Prostate gland (tissue), 2 donors: ENCODE measurements at regions not wholly inside any gene's neighbourhood (a gene's known extent, or its start where the extent isn't known, plus 50 kb on each side); places are given as distances from the start of the nearest gene placed in this dataset.

ENCODE experiments used
- POLR2A ChIP-seq: fragments of 450-650 bp; IDR thresholded peaks from one replicate; pipeline ENCODE4 v1.6.1; 2016; ENCODE audit warnings: antibody characterized with exemption, mild to moderate bottlenecking
- TF ChIP-seq, protein P1 (sequence below), 4 experiments: fragments of 200-600 bp in 2 of 4; fragments of 450-650 bp in 2 of 4; sonication (generic) in 2 of 4; IDR thresholded peaks; 1 replicate in 3 of 4; 2 replicates in 1 of 4; pipeline ENCODE4 v1.5.1; 2016 to 2019; ENCODE audit warnings: antibody characterized with exemption in 4 of 4, mild to moderate bottlenecking in 2 of 4, moderate library complexity in 2 of 4

DNA sequence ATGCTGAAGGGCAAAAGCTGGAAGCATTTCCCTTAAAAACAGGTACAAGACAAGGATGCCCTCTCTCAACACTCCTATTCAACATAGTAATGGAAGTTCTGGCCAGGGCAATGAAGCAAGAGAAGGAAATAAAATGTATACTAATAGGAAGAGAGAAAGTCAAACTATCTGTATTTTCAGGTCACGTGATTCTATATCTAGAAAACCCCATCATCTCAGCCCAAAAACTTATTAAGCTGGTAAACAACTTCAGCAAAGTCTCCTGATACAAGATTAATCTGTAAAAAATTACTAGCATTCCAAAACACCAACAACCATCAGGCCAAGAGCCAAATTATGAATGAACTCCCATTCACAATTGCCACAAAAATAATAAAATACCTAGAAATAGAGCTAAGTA is 213.2 kb upstream of the CNTNAP5 start:
- no peak for TF ChIP-seq POLR2A
- TF ChIP-seq, protein P1, sequence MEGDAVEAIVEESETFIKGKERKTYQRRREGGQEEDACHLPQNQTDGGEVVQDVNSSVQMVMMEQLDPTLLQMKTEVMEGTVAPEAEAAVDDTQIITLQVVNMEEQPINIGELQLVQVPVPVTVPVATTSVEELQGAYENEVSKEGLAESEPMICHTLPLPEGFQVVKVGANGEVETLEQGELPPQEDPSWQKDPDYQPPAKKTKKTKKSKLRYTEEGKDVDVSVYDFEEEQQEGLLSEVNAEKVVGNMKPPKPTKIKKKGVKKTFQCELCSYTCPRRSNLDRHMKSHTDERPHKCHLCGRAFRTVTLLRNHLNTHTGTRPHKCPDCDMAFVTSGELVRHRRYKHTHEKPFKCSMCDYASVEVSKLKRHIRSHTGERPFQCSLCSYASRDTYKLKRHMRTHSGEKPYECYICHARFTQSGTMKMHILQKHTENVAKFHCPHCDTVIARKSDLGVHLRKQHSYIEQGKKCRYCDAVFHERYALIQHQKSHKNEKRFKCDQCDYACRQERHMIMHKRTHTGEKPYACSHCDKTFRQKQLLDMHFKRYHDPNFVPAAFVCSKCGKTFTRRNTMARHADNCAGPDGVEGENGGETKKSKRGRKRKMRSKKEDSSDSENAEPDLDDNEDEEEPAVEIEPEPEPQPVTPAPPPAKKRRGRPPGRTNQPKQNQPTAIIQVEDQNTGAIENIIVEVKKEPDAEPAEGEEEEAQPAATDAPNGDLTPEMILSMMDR (IDR thresholded peaks at IDR 0.05): no peak
